SK-N-SH treated with all-trans-retinoic acid at 6 μM for 48 hours (cell line): ENCODE measurements at regions not wholly inside any gene's neighbourhood (a gene's known extent, or its start where the extent isn't known, plus 50 kb on each side); places are given as distances from the start of the nearest gene placed in this dataset.

Experiments
- ATAC-seq: fragments of 200-7000 bp; cut with Tn5 transposase; 3 replicates; pipeline ENCODE4 v1.9.1; 2020; ENCODE audit warnings: mild to moderate bottlenecking, moderate library complexity
- ARNTL ChIP-seq: fragments of 450-650 bp; formaldehyde crosslinking; IDR thresholded peaks from 2 replicates; pipeline ENCODE4 v1.5.0; 2020; ENCODE audit warnings: low read depth, mild to moderate bottlenecking, moderate library complexity, borderline replicate concordance
- BACH2 ChIP-seq: fragments of 250-450 bp; sonication (Bioruptor Pico); IDR thresholded peaks from 2 replicates; pipeline ENCODE4 v1.9.0; 2021; ENCODE audit warnings: mild to moderate bottlenecking, borderline replicate concordance
- CREB5 ChIP-seq: fragments of 250-450 bp; sonication (Bioruptor Pico); IDR thresholded peaks from 2 replicates; pipeline ENCODE4 v1.5.1; 2020; ENCODE audit warnings: low read depth, mild to moderate bottlenecking, moderate library complexity
- CSDC2 ChIP-seq: fragments of 250-450 bp; sonication (Bioruptor Pico); IDR thresholded peaks from 2 replicates; pipeline ENCODE4 v1.5.0; 2020; ENCODE audit warnings: mild to moderate bottlenecking, moderate library complexity
- CSRNP3 ChIP-seq: fragments of 250-450 bp; sonication (Bioruptor Pico); IDR thresholded peaks from 2 replicates; pipeline ENCODE4 v1.5.1; 2021; ENCODE audit warnings: mild to moderate bottlenecking, moderate library complexity
- ESRRG ChIP-seq: fragments of 250-450 bp; sonication (Bioruptor Pico); IDR thresholded peaks from 2 replicates; pipeline ENCODE4 v1.6.1; 2021; ENCODE audit warnings: mild to moderate bottlenecking
- GLIS3 ChIP-seq: fragments of 250-450 bp; sonication (Bioruptor Pico); IDR thresholded peaks from 2 replicates; pipeline ENCODE4 v1.5.0; 2020; ENCODE audit warnings: mild to moderate bottlenecking, moderate library complexity
- ISL1 ChIP-seq: fragments of 250-450 bp; sonication (Bioruptor Pico); IDR thresholded peaks from 2 replicates; pipeline ENCODE4 v2.1.2; 2022; ENCODE audit warnings: mild to moderate bottlenecking, moderate library complexity
- OSR1 ChIP-seq: fragments of 250-450 bp; sonication (Bioruptor Pico); IDR thresholded peaks from 2 replicates; pipeline ENCODE4 v1.8.0; 2022; ENCODE audit warnings: moderate library complexity, mild to moderate bottlenecking, inconsistent platforms
- PPARA ChIP-seq: fragments of 250-450 bp; sonication (Bioruptor Pico); IDR thresholded peaks from 2 replicates; pipeline ENCODE4 v1.5.0; 2020; ENCODE audit warnings: mild to moderate bottlenecking, borderline replicate concordance
- RARB ChIP-seq: fragments of 250-450 bp; sonication (Bioruptor Pico); IDR thresholded peaks from 2 replicates; pipeline ENCODE4 v1.8.0; 2021; ENCODE audit warnings: mild to moderate bottlenecking, moderate library complexity
- SNAI2 ChIP-seq: fragments of 250-450 bp; sonication (Bioruptor Pico); IDR thresholded peaks from 2 replicates; pipeline ENCODE4 v1.5.0; 2020; ENCODE audit warnings: mild to moderate bottlenecking, moderate library complexity
- TCF4 ChIP-seq: fragments of 250-450 bp; sonication (Bioruptor Pico); IDR thresholded peaks from 2 replicates; pipeline ENCODE4 v1.8.0; 2021; ENCODE audit warnings: mild to moderate bottlenecking, moderate library complexity, borderline replicate concordance
- TOX ChIP-seq: fragments of 250-450 bp; sonication (Bioruptor Pico); IDR thresholded peaks from 2 replicates; pipeline ENCODE4 v1.8.0; 2021; ENCODE audit warnings: mild to moderate bottlenecking, moderate library complexity, borderline replicate concordance
- ZC3H10 ChIP-seq: fragments of 250-450 bp; sonication (Bioruptor Pico); IDR thresholded peaks from 2 replicates; pipeline ENCODE4 v1.5.1; 2021; ENCODE audit warnings: mild to moderate bottlenecking, moderate library complexity
- ZFP3 ChIP-seq: fragments of 250-450 bp; sonication (Bioruptor Pico); IDR thresholded peaks from 2 replicates; pipeline ENCODE4 v1.5.0; 2020; ENCODE audit warnings: mild to moderate bottlenecking, moderate library complexity
- ZFP30 ChIP-seq: fragments of 450-650 bp; formaldehyde crosslinking; IDR thresholded peaks from 2 replicates; pipeline ENCODE4 v1.5.0; 2022; ENCODE audit warnings: mild to moderate bottlenecking, moderate library complexity
- ZNF70 ChIP-seq: fragments of 450-650 bp; formaldehyde crosslinking; IDR thresholded peaks from 2 replicates; pipeline ENCODE4 v1.5.0; 2020; ENCODE audit warnings: mild to moderate bottlenecking, moderate library complexity
- ZNF8 ChIP-seq: fragments of 450-650 bp; formaldehyde crosslinking; IDR thresholded peaks from 2 replicates; pipeline ENCODE4 v1.5.0; 2020; ENCODE audit warnings: mild to moderate bottlenecking, moderate library complexity
- TF ChIP-seq, protein P1 (sequence below): fragments of 250-450 bp; sonication (Bioruptor Pico); IDR thresholded peaks from 2 replicates; pipeline ENCODE4 v1.8.0; 2021; ENCODE audit warnings: low read depth, mild to moderate bottlenecking, moderate library complexity, borderline replicate concordance
- TF ChIP-seq, protein P2 (sequence below): fragments of 250-450 bp; sonication (Bioruptor Pico); IDR thresholded peaks from 2 replicates; pipeline ENCODE4 v1.8.0; 2020; ENCODE audit warnings: mild to moderate bottlenecking, moderate library complexity, borderline replicate concordance
- TF ChIP-seq, protein P3 (sequence below): fragments of 250-450 bp; sonication (Bioruptor Pico); IDR thresholded peaks from 2 replicates; pipeline ENCODE4 v1.5.0; 2020; ENCODE audit warnings: mild to moderate bottlenecking, moderate library complexity

DNA sequence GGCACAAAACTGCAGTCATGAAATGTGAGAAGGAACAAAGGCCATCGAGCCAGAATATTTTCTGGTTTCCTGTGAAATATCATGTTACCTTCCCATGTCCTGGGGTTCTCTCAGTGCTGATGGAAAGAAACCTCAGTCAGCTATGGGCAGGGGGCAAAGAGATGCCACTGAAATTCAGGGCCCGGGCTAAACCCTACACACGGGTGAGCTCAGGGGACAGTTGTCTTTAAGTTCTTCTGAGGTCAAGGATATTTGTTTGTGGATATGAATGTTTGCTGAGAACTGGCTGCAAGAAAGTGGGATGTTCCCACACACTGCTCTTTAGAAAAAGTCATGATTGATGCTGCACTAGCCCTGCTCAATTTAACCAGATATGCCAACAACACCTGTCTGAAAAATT lies 187.2 kb downstream of the MEX3B start:
- no peak for TF ChIP-seq ZFP3
- no peak for TF ChIP-seq PPARA (CRISPR knock-in tag)
- TF ChIP-seq ISL1 (CRISPR knock-in tag): no peak
- TF ChIP-seq ZNF70 (CRISPR knock-in tag): no peak
- TF ChIP-seq, protein P1, sequence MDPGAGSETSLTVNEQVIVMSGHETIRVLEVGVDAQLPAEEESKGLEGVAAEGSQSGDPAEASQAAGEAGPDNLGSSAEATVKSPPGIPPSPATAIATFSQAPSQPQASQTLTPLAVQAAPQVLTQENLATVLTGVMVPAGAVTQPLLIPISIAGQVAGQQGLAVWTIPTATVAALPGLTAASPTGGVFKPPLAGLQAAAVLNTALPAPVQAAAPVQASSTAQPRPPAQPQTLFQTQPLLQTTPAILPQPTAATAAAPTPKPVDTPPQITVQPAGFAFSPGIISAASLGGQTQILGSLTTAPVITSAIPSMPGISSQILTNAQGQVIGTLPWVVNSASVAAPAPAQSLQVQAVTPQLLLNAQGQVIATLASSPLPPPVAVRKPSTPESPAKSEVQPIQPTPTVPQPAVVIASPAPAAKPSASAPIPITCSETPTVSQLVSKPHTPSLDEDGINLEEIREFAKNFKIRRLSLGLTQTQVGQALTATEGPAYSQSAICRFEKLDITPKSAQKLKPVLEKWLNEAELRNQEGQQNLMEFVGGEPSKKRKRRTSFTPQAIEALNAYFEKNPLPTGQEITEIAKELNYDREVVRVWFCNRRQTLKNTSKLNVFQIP (CRISPR knock-in tag): no peak
- TF ChIP-seq CREB5: no peak
- TF ChIP-seq ARNTL (CRISPR knock-in tag): no peak
- no peak for TF ChIP-seq SNAI2
- TF ChIP-seq OSR1: no peak
- no peak for TF ChIP-seq BACH2 (CRISPR knock-in tag)
- TF ChIP-seq, protein P2, sequence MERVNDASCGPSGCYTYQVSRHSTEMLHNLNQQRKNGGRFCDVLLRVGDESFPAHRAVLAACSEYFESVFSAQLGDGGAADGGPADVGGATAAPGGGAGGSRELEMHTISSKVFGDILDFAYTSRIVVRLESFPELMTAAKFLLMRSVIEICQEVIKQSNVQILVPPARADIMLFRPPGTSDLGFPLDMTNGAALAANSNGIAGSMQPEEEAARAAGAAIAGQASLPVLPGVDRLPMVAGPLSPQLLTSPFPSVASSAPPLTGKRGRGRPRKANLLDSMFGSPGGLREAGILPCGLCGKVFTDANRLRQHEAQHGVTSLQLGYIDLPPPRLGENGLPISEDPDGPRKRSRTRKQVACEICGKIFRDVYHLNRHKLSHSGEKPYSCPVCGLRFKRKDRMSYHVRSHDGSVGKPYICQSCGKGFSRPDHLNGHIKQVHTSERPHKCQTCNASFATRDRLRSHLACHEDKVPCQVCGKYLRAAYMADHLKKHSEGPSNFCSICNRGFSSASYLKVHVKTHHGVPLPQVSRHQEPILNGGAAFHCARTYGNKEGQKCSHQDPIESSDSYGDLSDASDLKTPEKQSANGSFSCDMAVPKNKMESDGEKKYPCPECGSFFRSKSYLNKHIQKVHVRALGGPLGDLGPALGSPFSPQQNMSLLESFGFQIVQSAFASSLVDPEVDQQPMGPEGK (CRISPR knock-in tag): no peak
- no peak for TF ChIP-seq ZNF8 (CRISPR knock-in tag)
- no peak for TF ChIP-seq ZFP30
- TF ChIP-seq TCF4 (CRISPR knock-in tag): no peak
- no peak for TF ChIP-seq CSRNP3
- TF ChIP-seq, protein P3, sequence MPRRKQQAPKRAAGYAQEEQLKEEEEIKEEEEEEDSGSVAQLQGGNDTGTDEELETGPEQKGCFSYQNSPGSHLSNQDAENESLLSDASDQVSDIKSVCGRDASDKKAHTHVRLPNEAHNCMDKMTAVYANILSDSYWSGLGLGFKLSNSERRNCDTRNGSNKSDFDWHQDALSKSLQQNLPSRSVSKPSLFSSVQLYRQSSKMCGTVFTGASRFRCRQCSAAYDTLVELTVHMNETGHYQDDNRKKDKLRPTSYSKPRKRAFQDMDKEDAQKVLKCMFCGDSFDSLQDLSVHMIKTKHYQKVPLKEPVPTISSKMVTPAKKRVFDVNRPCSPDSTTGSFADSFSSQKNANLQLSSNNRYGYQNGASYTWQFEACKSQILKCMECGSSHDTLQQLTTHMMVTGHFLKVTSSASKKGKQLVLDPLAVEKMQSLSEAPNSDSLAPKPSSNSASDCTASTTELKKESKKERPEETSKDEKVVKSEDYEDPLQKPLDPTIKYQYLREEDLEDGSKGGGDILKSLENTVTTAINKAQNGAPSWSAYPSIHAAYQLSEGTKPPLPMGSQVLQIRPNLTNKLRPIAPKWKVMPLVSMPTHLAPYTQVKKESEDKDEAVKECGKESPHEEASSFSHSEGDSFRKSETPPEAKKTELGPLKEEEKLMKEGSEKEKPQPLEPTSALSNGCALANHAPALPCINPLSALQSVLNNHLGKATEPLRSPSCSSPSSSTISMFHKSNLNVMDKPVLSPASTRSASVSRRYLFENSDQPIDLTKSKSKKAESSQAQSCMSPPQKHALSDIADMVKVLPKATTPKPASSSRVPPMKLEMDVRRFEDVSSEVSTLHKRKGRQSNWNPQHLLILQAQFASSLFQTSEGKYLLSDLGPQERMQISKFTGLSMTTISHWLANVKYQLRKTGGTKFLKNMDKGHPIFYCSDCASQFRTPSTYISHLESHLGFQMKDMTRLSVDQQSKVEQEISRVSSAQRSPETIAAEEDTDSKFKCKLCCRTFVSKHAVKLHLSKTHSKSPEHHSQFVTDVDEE: no peak
- TF ChIP-seq ZC3H10 (CRISPR knock-in tag): no peak

GRCh38 chr15:81858136-81858535 lies 187.7 kb downstream of the MEX3B start:
- TF ChIP-seq ZNF70 (CRISPR knock-in tag) (no peak), CSDC2 (CRISPR knock-in tag) (no peak), ZC3H10 (CRISPR knock-in tag) (no peak), GLIS3 (no peak), OSR1 (no peak), TCF4 (CRISPR knock-in tag) (no peak), RARB (CRISPR knock-in tag) (no peak), ZFP3 (no peak)
- ATAC-seq: no peak

More for the DNA sequence above, 187.2 kb downstream of the MEX3B start:
- no peak for ATAC-seq

- ATAC-seq: no peak
- TF ChIP-seq OSR1 (no peak), SNAI2 (no peak), TCF4 (CRISPR knock-in tag) (no peak), RARB (CRISPR knock-in tag) (no peak), ESRRG (no peak), ZFP3 (no peak), TOX (no peak), CREB5 (no peak), ZC3H10 (CRISPR knock-in tag) (no peak), ZNF8 (CRISPR knock-in tag) (no peak)
- TF ChIP-seq, protein P3: no peak
- TF ChIP-seq, protein P1 (CRISPR knock-in tag): no peak
These were observed 189.2 kb downstream of the MEX3B start for GRCh38 chr15:81856634-81857026.
